VCaP (cell line): ENCODE measurements at regions not wholly inside any gene's neighbourhood (a gene's known extent, or its start where the extent isn't known, plus 50 kb on each side); places are given as distances from the start of the nearest gene placed in this dataset.
"Not testable (repeated sequence)": the region's sequence is repeated elsewhere in the genome, so short reads cannot be mapped to it uniquely, and the experiment has no call there.

Experiments used
- H3K27ac ChIP-seq: fragments of 450-650 bp; 2 replicates; pipeline ENCODE4 v1.5.1; 2017
- CTCF ChIP-seq: fragments of 450-650 bp; conservative IDR thresholded peaks from 2 replicates; pipeline ENCODE4 v1.5.1; 2017; ENCODE audit warnings: mild to moderate bottlenecking, moderate library complexity

- H3K27ac ChIP-seq = no peak overlapping the region
Measured at GRCh38 chr11:39571081-39571480, 1888.4 kb downstream of the LRRC4C start.

GRCh38 chr11:39570526-39570925, 1888.9 kb downstream of the LRRC4C start:
- no peak overlapping the region for H3K27ac ChIP-seq

More at GRCh38 chr11:39571081-39571480, 1888.4 kb downstream of the LRRC4C start:
- no peak for TF ChIP-seq CTCF

GRCh38 chr11:39569789-39570188, 1889.7 kb downstream of the LRRC4C start:
- no peak overlapping the region for H3K27ac ChIP-seq
- no peak for TF ChIP-seq CTCF

More at GRCh38 chr11:39570526-39570925, 1888.9 kb downstream of the LRRC4C start:
- TF ChIP-seq CTCF = no peak

GRCh38 chr11:39542460-39542859, 1917.0 kb downstream of the LRRC4C start:
- H3K27ac ChIP-seq = no peak overlapping the region
- TF ChIP-seq CTCF = no peak

- no peak overlapping the region for H3K27ac ChIP-seq
- TF ChIP-seq CTCF = no peak
Measured at GRCh38 chr11:39541945-39542351, 1917.5 kb downstream of the LRRC4C start.

GRCh38 chr11:39536323-39536722, 1923.1 kb downstream of the LRRC4C start:
- H3K27ac ChIP-seq = not testable (repeated sequence)
